ENCODE measurements at regions not wholly inside any gene's neighbourhood (a gene's known extent, or its start where the extent isn't known, plus 50 kb on each side); places are given as distances from the start of the nearest gene placed in this dataset.
A peak's percentile ranks its signal among the peaks of the same experiment; 100 is the strongest.

GRCh38 chr5:29089591-29090130 is 2051.3 kb upstream of the CDH9 start:
- Histone ChIP-seq H3K36me3 (replicated peaks) (no peaks in the 10 kb centered on the region), H3K27ac (no peak overlapping the region), H3K27me3 (replicated peaks) (no peaks in the 10 kb centered on the region), H3K4me3 (ENCODE audit: low read depth, low read length) (no peak overlapping the region)
- in situ Hi-C loops (cut with HindIII; ENCODE audit: low pct_ligation_motif_present, low sequenced_read_pairs) = no loop called here
- TF ChIP-seq, protein P1, sequence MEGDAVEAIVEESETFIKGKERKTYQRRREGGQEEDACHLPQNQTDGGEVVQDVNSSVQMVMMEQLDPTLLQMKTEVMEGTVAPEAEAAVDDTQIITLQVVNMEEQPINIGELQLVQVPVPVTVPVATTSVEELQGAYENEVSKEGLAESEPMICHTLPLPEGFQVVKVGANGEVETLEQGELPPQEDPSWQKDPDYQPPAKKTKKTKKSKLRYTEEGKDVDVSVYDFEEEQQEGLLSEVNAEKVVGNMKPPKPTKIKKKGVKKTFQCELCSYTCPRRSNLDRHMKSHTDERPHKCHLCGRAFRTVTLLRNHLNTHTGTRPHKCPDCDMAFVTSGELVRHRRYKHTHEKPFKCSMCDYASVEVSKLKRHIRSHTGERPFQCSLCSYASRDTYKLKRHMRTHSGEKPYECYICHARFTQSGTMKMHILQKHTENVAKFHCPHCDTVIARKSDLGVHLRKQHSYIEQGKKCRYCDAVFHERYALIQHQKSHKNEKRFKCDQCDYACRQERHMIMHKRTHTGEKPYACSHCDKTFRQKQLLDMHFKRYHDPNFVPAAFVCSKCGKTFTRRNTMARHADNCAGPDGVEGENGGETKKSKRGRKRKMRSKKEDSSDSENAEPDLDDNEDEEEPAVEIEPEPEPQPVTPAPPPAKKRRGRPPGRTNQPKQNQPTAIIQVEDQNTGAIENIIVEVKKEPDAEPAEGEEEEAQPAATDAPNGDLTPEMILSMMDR (IDR thresholded peaks at IDR 0.05; ENCODE audit: low read depth, low read length, missing control alignments) = no peak
- DNase-seq = no peak

DNA sequence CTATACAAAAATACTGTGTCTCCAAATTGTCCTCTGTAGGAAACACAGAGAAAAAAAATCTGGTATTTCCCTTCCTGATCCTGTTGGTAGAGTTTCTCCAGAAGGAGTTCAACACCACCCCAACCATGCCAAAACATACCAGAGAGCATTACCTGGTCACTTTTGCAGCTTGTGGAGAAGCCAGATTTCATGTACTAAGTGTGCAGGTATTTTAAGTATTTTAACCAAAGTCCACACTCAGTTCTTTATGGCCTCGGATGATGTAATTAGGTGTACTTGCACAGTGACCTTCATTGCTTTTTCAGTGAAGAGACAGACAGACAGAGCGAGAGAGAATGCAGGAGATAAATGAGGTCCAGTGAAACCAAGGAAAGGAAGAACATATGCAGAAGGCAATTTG is 2046.8 kb upstream of the CDH9 start:
- no peak overlapping the region for H3K4me3 ChIP-seq (ENCODE audit: low read depth, low read length)
- no peaks in the 10 kb centered on the region for H3K27me3 ChIP-seq (replicated peaks)
- DNase-seq = no peak
- H3K36me3 ChIP-seq (replicated peaks) = no peaks in the 10 kb centered on the region
- H3K27ac ChIP-seq = no peak overlapping the region
- TF ChIP-seq, protein P1 (IDR thresholded peaks at IDR 0.05; ENCODE audit: low read depth, low read length, missing control alignments) = no peak
- in situ Hi-C loops (cut with HindIII; ENCODE audit: low pct_ligation_motif_present, low sequenced_read_pairs) = no loop called here

GRCh38 chr5:29079771-29080170 is 2041.4 kb upstream of the CDH9 start:
- H3K36me3 ChIP-seq (replicated peaks) = no peaks in the 10 kb centered on the region
- no peak overlapping the region for H3K27ac ChIP-seq
- in situ Hi-C loops (cut with HindIII; ENCODE audit: low pct_ligation_motif_present, low sequenced_read_pairs) = no loop called here
- no peak for DNase-seq
- H3K27me3 ChIP-seq (replicated peaks) = no peaks in the 10 kb centered on the region
- H3K4me3 ChIP-seq (ENCODE audit: low read depth, low read length) = no peak overlapping the region
- TF ChIP-seq, protein P1 (IDR thresholded peaks at IDR 0.05; ENCODE audit: low read depth, low read length, missing control alignments) = no peak

GRCh38 chr5:29077451-29077850 is 2039.1 kb upstream of the CDH9 start:
- H3K27ac ChIP-seq = no peak overlapping the region
- no peaks in the 10 kb centered on the region for H3K36me3 ChIP-seq (replicated peaks)
- no peaks in the 10 kb centered on the region for H3K27me3 ChIP-seq (replicated peaks)
- in situ Hi-C loops (cut with HindIII; ENCODE audit: low pct_ligation_motif_present, low sequenced_read_pairs) = no loop called here
- peak; percentile 11 for DNase-seq
- TF ChIP-seq, protein P1 (IDR thresholded peaks at IDR 0.05; ENCODE audit: low read depth, low read length, missing control alignments) = no peak
- H3K4me3 ChIP-seq (ENCODE audit: low read depth, low read length) = no peak overlapping the region

DNA sequence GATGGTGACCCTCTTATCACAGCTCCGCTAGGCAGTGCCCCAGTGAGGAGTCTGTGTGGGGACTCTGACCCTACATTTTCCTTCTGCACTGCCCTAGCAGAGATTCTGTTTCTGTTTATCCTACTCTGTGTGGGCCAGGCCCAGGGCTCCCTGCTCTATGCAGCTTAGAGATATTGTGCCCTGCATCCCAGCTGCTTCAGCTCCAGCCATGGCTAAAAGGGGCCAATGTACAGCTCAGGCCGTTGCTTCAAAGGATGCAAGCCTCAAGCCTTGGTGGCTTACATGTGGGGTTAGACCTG is 2030.7 kb upstream of the CDH9 start:
- in situ Hi-C loops (cut with HindIII; ENCODE audit: low pct_ligation_motif_present, low sequenced_read_pairs) = no loop called here
- Histone ChIP-seq H3K27ac (no peak overlapping the region), H3K27me3 (replicated peaks) (no peaks in the 10 kb centered on the region), H3K4me3 (ENCODE audit: low read depth, low read length) (no peak overlapping the region), H3K36me3 (replicated peaks) (no peaks in the 10 kb centered on the region)
- TF ChIP-seq, protein P1 (IDR thresholded peaks at IDR 0.05; ENCODE audit: low read depth, low read length, missing control alignments) = no peak
- no peak for DNase-seq

DNA sequence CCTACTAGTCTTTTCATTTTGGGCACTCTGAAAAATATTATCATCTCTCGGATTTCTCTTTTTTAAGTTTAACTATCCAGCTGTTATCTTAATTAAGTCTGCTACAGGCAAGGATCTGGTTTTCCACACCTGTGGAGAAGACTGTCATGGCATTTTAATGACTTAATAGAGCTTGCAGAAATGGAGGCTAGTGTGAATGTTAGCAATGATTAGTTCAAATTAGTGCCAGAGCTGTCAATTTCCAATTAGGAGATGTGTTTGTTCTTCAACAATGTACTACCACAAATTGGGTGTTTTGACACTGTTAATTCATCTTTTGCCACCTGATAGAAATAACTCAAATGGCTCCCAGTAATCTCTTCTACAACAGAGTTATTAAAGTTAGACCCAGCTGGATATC is 2023.0 kb upstream of the CDH9 start:
- H3K27me3 ChIP-seq (replicated peaks) = no peaks in the 10 kb centered on the region
- no peak for DNase-seq
- no peak overlapping the region for H3K4me3 ChIP-seq (ENCODE audit: low read depth, low read length)
- TF ChIP-seq, protein P1 (IDR thresholded peaks at IDR 0.05; ENCODE audit: low read depth, low read length, missing control alignments) = no peak
- H3K36me3 ChIP-seq (replicated peaks) = no peaks in the 10 kb centered on the region
- in situ Hi-C loops (cut with HindIII; ENCODE audit: low pct_ligation_motif_present, low sequenced_read_pairs) = no loop called here
- H3K27ac ChIP-seq = no peak overlapping the region

All from brain microvascular endothelial cell (primary cell).